CD4-positive, alpha-beta T cell treated with Interleukin-10 for 1 hour (primary cell): ENCODE measurements at regions not wholly inside any gene's neighbourhood (a gene's known extent, or its start where the extent isn't known, plus 50 kb on each side); places are given as distances from the start of the nearest gene placed in this dataset.
"Not testable (repeated sequence)": the region's sequence is repeated elsewhere in the genome, so short reads cannot be mapped to it uniquely, and the experiment has no call there.

ENCODE experiments used
- DNase-seq: peaks from one replicate; pipeline ENCODE4 v3.0.0-alpha.2; 2020

DNA sequence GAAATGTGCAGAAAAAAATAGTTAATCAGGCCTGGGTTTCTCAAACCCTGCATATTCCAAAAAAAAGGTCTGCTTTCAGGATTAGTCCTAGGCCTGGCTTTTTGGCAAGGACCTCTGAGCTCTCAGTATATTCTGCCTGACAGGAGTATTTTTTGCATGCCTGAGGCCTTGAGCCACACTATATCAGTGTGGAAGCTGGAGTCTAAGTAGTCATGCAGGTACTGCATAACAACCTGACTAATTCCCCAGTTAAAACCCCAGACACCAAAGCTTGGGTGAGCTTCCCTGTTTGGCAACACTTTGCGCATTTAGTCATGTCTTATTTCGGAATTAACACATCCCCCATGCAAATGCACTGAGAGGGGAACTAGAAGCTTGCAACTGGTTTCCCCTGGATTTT is 359.5 kb downstream of the CETN3 start:
- no peak for DNase-seq

GRCh38 chr5:90047113-90047512 is 362.4 kb downstream of the CETN3 start:
- no peak for DNase-seq

- not testable (repeated sequence) for DNase-seq
These were observed 369.5 kb downstream of the CETN3 start for GRCh38 chr5:90040082-90040481.

DNA sequence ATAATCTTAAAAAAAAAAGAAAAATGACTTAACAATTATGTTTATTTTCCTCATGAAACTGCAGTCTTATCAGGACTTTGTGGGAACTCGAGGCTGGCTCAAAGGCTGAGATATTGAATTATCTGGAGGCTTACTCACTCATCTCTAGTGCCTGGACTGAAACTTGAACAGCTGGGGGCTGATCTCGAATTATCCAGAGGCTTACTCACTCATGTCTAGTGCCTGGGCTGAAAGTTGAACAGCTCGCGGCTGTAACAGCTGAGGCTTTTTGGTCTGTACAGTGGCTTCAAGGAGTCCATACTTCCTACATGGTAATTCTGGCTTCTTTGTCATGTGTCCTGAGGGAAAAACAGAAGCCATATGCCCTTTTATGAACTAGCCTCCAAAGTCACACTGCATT is 371.9 kb downstream of the CETN3 start:
- DNase-seq, result no peak

GRCh38 chr5:90022711-90023053 is 386.9 kb downstream of the CETN3 start:
- no peak for DNase-seq

- no peak for DNase-seq
These were observed 387.4 kb downstream of the CETN3 start for GRCh38 chr5:90022002-90022710.

GRCh38 chr5:90020575-90021538 is 388.7 kb downstream of the CETN3 start:
- no peak for DNase-seq

GRCh38 chr5:90017239-90017638 is 392.3 kb downstream of the CETN3 start:
- DNase-seq, result no peak

DNA sequence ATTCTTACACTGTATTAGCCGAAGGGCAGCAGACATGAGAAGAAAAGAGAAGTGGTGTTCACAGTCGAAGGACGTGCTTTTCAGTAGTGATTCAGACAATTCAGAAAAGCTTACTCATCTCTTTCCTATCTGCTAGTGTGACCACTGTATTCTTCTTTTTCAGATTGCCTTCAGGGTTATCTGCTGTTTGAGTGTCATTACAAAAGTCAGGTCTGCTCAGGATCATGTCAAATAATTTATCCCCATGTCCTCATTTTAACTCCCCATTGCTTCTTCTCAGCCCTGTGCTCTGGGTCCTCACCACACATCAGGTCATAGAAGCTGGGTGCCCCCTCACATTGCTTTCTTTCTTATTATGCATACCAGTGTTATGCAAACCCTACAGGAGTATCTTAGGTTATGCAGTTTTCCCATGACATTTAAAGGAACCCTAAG is 394.0 kb downstream of the CETN3 start:
- DNase-seq, result no peak

- no peak for DNase-seq
These were observed 395.1 kb downstream of the CETN3 start for GRCh38 chr5:90014420-90014819.

DNA sequence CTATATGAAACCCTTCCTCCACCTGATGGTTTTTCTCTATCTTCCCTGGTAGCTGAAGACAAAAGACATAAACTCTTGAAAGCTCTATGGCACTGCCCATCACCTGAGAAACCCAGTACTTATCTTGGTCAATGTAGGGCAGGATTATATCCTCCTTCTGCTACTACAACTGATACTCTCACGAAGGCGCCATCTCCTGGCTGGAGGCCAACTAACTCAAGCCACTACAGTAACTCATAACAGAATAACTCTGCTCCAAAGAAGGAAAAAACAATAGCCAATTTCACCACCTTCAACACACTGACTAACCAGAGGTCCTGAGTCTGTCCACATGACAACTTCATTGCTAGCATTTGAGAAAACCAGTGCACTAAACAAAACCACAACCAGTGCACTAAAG is 409.2 kb downstream of the CETN3 start:
- no peak for DNase-seq

- no peak for DNase-seq
These were observed 410.8 kb downstream of the CETN3 start for GRCh38 chr5:89998519-89999305.

DNA sequence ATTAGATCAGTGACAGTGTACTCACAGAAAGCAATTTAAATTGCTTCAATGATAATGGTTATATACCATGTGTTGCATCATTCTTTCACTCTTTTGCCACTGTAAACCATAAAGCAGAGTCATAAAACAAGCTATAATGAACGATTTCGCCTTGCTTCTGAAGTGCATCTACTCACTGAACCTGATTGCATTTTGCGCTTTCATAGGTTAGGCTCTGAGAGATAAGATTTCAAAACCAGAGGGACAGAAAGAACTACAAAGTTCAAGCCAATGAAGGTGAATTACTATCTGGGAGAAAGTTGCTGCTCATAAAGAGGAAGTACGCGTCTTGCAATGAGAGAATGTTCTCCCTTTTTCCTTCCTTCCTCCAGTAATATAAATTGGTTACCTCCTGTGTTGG is 412.7 kb downstream of the CETN3 start:
- DNase-seq, result no peak

- no peak for DNase-seq
These were observed 413.2 kb downstream of the CETN3 start for GRCh38 chr5:89996335-89996734.

DNA sequence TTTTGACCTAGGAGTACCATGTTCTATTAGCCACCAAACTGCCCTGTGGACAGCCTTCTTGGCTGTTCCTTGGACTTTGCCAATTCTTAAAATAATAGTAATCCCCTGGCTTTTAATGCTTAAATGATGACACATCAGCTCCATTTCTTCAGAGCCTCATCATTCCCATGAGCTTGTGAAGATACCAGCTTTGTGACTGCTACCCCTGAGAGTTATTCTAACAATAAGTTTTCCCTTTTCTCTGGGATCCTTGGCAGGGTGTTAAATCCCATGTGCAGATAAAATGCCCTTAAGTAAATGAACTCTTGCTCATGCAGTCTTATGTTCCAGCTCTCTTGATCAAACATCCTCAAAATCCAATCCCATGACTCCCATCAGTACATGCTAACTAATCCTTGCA is 415.3 kb downstream of the CETN3 start:
- DNase-seq, result no peak

GRCh38 chr5:89992201-89992600 is 417.4 kb downstream of the CETN3 start:
- DNase-seq, result no peak

- no peak for DNase-seq
These were observed 418.0 kb downstream of the CETN3 start for GRCh38 chr5:89991592-89991991.

GRCh38 chr5:89989776-89990175 is 419.8 kb downstream of the CETN3 start:
- DNase-seq, result no peak

- DNase-seq, result no peak
These were observed 420.4 kb downstream of the CETN3 start for GRCh38 chr5:89988998-89989655.

DNA sequence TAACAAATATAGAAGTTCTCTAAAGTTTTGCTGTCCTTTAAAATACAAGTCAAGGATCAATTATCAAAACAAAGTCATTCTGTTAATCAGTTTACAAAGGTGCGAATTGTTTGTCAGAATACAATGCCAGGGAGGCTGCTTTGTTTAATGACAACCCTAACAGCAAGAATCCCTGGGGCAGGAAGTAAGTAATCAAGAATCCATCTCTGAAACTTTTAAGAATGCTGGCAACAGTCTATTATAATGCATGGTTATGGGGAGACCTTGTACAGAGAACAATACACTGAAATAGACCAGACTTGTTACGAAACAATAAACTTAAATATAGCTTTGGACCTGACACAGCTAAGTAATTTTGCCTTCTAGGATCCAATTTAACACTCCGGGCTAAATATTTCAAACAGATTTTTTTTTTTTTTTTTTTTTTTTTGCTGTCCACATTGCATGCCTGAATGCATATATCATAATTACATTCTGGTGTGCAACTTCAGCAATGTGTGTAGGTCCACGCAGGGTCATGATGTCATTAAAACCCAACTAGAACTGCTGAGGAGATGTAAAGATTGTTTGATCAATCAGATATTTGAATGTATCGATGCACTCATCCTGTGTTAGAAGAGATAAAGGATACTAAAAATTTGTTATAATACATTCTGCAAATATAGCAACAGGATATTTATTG is 421.3 kb downstream of the CETN3 start:
- DNase-seq, result no peak

- no peak for DNase-seq
These were observed 426.3 kb downstream of the CETN3 start for GRCh38 chr5:89983216-89983615.
